OCI-LY1 (cell line): ENCODE measurements at regions not wholly inside any gene's neighbourhood (a gene's known extent, or its start where the extent isn't known, plus 50 kb on each side); places are given as distances from the start of the nearest gene placed in this dataset.

Source experiments
- H2AFZ ChIP-seq: fragments of 200-600 bp; sonication (generic), shearing (Covaris generic); 2 replicates; pipeline ENCODE4 v1.6.0; 2014; ENCODE audit warnings: antibody characterized with exemption, mild to moderate bottlenecking, low read length
- H3F3A ChIP-seq: fragments of 200-600 bp; sonication (generic), shearing (Covaris generic); 2 replicates; pipeline ENCODE4 v1.6.0; 2014; ENCODE audit warnings: mild to moderate bottlenecking, antibody characterized with exemption, low read length, moderate library complexity; ENCODE audit not compliant: insufficient read depth
- H3K27ac ChIP-seq: fragments of 200-600 bp; sonication (generic); 2 replicates; pipeline ENCODE4 v1.5.1; 2014; ENCODE audit warnings: low read length, mixed run types, mild to moderate bottlenecking, low read depth; ENCODE audit not compliant: poor library complexity, severe bottlenecking
- H3K27me3 ChIP-seq: fragments of 200-600 bp; sonication (generic); 2 replicates; pipeline ENCODE4 v1.6.0; 2014; ENCODE audit warnings: antibody characterized with exemption, mild to moderate bottlenecking, low read length, moderate library complexity; ENCODE audit not compliant: insufficient read depth
- H3K36me3 ChIP-seq: fragments of 200-600 bp; sonication (generic); 2 replicates; pipeline ENCODE4 v1.6.1; 2014; ENCODE audit warnings: mild to moderate bottlenecking, antibody characterized with exemption, low read length, moderate library complexity, mixed read lengths; ENCODE audit not compliant: insufficient read depth
- H3K4me1 ChIP-seq: fragments of 200-600 bp; sonication (generic); 2 replicates; pipeline ENCODE4 v1.5.1; 2014; ENCODE audit warnings: mild to moderate bottlenecking, low read length, moderate library complexity; ENCODE audit not compliant: insufficient read depth, severe bottlenecking
- H3K4me2 ChIP-seq: fragments of 200-600 bp; sonication (generic), shearing (Covaris generic); 2 replicates; pipeline ENCODE4 v1.6.1; 2014; ENCODE audit warnings: low read length
- H3K4me3 ChIP-seq: fragments of 200-600 bp; sonication (generic); 2 replicates; pipeline ENCODE4 v1.5.1; 2014; ENCODE audit warnings: low read length, low read depth, mild to moderate bottlenecking, mixed read lengths; ENCODE audit not compliant: poor library complexity, severe bottlenecking
- H3K79me2 ChIP-seq: fragments of 200-600 bp; shearing (Covaris generic); 2 replicates; pipeline ENCODE4 v1.6.1; 2016; ENCODE audit warnings: mixed run types, low read length, mixed read lengths; ENCODE audit not compliant: insufficient read depth
- H3K9ac ChIP-seq: fragments of 200-600 bp; sonication (generic), shearing (Covaris generic); 2 replicates; pipeline ENCODE4 v1.6.1; 2014; ENCODE audit warnings: mild to moderate bottlenecking, low read length, mixed read lengths
- H3K9me2 ChIP-seq: fragments of 200-600 bp; sonication (generic), shearing (Covaris generic); 2 replicates; pipeline ENCODE4 v1.6.1; 2014; ENCODE audit warnings: low read depth, mild to moderate bottlenecking, low read length, mixed read lengths
- H3K9me3 ChIP-seq: fragments of 200-600 bp; shearing (Covaris generic); 2 replicates; pipeline ENCODE4 v1.6.1; 2014; ENCODE audit warnings: low read length, mixed read lengths
- H4K20me1 ChIP-seq: fragments of 200-600 bp; sonication (generic), shearing (Covaris generic); 2 replicates; pipeline ENCODE4 v1.6.0; 2016; ENCODE audit warnings: mild to moderate bottlenecking, low read length; ENCODE audit not compliant: insufficient read depth
- CTCF ChIP-seq: fragments of 200-600 bp; sonication (generic), shearing (Covaris generic); IDR thresholded peaks from 2 replicates; pipeline ENCODE4 v1.5.1; 2017; ENCODE audit warnings: mild to moderate bottlenecking, antibody characterized with exemption, low read length, moderate library complexity, mixed read lengths
- EZH2 ChIP-seq: fragments of 200-600 bp; sonication (generic), shearing (Covaris generic); IDR thresholded peaks from 2 replicates; pipeline ENCODE4 v1.8.0; 2017; ENCODE audit warnings: borderline replicate concordance, mixed run types, mild to moderate bottlenecking, antibody characterized with exemption, low read length, moderate library complexity, mixed read lengths

DNA sequence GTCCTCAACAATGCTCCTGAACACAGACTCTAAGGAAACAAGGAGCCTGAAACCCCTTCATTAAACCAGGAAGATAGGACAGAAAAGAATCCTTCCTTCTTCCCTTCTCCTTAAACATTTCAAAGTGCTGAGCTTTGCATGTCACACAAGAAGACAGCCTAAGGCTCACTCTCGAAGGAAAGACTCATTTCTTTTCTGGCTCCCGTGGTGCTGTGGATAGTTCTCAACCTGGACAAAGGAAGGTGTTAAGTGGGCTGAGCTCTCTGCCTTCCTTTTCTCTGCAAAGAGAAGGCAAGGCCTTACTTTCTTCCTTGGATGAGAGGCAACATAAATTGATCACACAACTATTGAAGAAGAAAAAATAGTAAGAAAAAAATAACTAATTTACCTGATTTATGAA is 452.4 kb upstream of the DDI1 start:
- no peak overlapping the region for H2AFZ ChIP-seq
- H3K9ac ChIP-seq: no peak overlapping the region
- H3K4me2 ChIP-seq: no peak overlapping the region
- TF ChIP-seq EZH2: no peak
- TF ChIP-seq CTCF: no peak
- no peaks in the 10 kb centered on the region for H3K79me2 ChIP-seq
- H3K36me3 ChIP-seq: no peaks in the 10 kb centered on the region
- H3K9me2 ChIP-seq: no peaks in the 10 kb centered on the region
- no peaks in the 10 kb centered on the region for H4K20me1 ChIP-seq
- no peak overlapping the region for H3K27ac ChIP-seq
- no peaks in the 10 kb centered on the region for H3K9me3 ChIP-seq
- H3K27me3 ChIP-seq: no peaks in the 10 kb centered on the region
- H3K4me3 ChIP-seq: no peak overlapping the region
- H3K4me1 ChIP-seq: no peaks in the 10 kb centered on the region
- no peaks in the 10 kb centered on the region for H3F3A ChIP-seq

DNA sequence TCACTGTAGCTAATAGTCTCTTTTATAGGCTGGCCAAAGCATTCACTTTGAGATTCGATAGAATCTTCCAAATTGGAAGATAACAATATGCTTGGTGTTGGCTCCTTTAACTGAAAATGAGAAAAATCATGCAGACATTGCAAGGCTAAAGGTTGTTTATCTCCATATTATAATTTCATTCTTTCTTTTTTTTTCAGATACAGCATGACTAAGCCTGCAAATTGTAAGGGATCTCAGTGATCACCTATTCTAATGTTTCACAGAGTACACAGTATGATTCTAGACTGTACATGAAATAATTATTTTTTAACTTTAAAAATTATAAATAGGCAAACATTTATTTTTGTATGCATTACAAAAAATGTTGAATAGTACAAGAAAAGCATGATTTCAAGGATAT is 451.7 kb upstream of the DDI1 start:
- no peaks in the 10 kb centered on the region for H3K79me2 ChIP-seq
- no peaks in the 10 kb centered on the region for H3K36me3 ChIP-seq
- H3K9me2 ChIP-seq: no peaks in the 10 kb centered on the region
- H3F3A ChIP-seq: no peaks in the 10 kb centered on the region
- H3K4me3 ChIP-seq: no peak overlapping the region
- TF ChIP-seq CTCF (no peak), EZH2 (no peak)
- no peak overlapping the region for H2AFZ ChIP-seq
- H3K27ac ChIP-seq: no peak overlapping the region
- H3K9ac ChIP-seq: no peak overlapping the region
- H3K4me2 ChIP-seq: no peak overlapping the region
- no peaks in the 10 kb centered on the region for H3K4me1 ChIP-seq
- H3K27me3 ChIP-seq: no peaks in the 10 kb centered on the region
- H3K9me3 ChIP-seq: no peaks in the 10 kb centered on the region
- no peaks in the 10 kb centered on the region for H4K20me1 ChIP-seq

GRCh38 chr11:103585401-103585800 is 451.0 kb upstream of the DDI1 start:
- no peaks in the 10 kb centered on the region for H3K4me1 ChIP-seq
- no peaks in the 10 kb centered on the region for H3K27me3 ChIP-seq
- no peaks in the 10 kb centered on the region for H4K20me1 ChIP-seq
- H3K9me2 ChIP-seq: no peaks in the 10 kb centered on the region
- H3K36me3 ChIP-seq: no peaks in the 10 kb centered on the region
- H3K79me2 ChIP-seq: no peaks in the 10 kb centered on the region
- H3K4me3 ChIP-seq: no peak overlapping the region
- H2AFZ ChIP-seq: no peak overlapping the region
- H3K9ac ChIP-seq: no peak overlapping the region
- TF ChIP-seq CTCF (no peak), EZH2 (no peak)
- no peaks in the 10 kb centered on the region for H3F3A ChIP-seq
- H3K4me2 ChIP-seq: no peak overlapping the region
- H3K27ac ChIP-seq: no peak overlapping the region
- H3K9me3 ChIP-seq: no peaks in the 10 kb centered on the region
